Cardiac septum (tissue), 1 donor: ENCODE measurements at regions not wholly inside any gene's neighbourhood (a gene's known extent, or its start where the extent isn't known, plus 50 kb on each side); places are given as distances from the start of the nearest gene placed in this dataset.

Experiments used
- DNase-seq: peaks from one replicate; pipeline ENCODE4 v3.0.0-alpha.2; 2020; ENCODE audit warnings: low spot score
- intact Hi-C: fragments of 100-400 bp; cut with DNase I; formaldehyde crosslinking; loops from one replicate; pipeline ENCODE4 v1.14.0; 2022
- donor health status: DM: no; HTN: no; CAD: no.

GRCh38 chr4:106690487-106690886 is 321.9 kb upstream of the GIMD1 start:
- intact Hi-C loops, result no loop called here
- no peak for DNase-seq

- intact Hi-C loops, result no loop called here
- no peak for DNase-seq
These were observed 318.4 kb upstream of the GIMD1 start for GRCh38 chr4:106687026-106687425.

GRCh38 chr4:106681381-106681921 is 312.9 kb upstream of the GIMD1 start:
- intact Hi-C loops, result no loop called here
- no peak for DNase-seq

DNA sequence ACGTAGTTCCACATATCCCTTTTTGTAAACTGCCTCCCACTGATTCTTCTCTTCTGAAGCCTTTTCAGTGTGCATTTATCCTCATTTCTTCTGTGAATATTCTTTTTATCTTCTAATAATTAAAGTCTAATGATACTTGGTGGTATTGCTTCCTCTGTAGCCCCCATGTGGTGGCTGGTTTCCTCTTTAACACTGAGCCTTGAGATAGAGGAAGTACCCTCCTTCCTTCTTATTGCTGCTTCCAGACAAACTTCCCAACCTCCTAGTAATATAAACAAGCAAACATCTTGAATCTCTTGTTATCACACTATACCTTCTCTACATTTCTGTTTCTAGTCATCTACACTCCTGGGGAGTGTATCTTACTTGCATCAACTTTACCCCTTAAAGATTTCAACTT is 310.5 kb upstream of the GIMD1 start:
- intact Hi-C loops, result no loop called here
- DNase-seq, result no peak

DNA sequence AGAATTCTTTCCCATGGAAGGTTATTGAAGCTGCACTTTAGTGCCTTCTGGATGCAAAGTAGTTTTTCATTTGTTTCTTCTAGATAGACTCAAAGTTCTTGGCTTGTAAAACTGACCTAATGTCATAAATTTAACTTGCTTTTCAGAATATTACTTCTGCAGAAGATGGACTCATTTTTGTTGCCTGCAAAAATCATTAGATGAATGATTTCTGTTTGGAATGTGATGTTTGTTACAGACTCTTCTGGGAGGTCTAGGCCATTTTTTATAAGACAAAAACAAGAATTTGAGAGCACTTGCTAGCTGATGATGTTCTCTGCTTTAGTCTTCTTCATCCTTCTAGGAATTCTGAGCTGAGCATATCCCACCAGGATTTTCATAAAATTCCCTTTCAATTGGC is 308.6 kb upstream of the GIMD1 start:
- DNase-seq, result no peak
- intact Hi-C loops, result no loop called here

DNA sequence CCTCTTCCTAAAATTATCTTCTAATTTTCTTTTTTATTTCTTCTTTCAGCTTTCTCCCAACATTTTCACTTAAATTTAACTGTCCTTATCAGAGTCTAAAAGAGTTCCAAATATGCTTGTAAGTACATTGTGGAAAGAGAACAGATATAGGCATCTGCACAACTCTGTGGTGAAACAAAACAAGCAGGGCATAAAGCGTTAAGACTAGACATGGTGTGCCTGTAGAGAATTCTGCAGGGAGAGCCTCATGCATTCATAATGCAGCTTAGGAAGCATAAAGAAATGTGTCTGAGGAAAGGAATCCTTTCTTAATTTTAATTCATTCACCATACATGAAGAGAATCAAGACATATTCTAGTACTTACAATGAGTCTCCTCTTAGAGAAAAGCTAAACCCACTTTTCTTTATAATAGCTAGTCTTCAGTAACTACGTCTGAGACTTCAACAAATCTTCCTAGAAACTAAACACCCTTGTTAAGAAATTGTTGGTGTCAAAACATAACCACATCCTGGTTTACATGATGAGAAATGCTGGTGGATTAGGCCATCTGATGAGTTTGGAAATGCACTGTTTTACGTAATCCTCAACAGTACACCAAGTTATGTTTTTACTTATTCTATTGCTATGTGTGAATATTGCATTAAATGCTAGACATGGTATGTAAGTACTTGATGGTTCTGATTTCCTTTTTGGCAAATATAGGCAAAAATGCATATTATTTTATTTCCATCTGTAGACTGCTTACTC is 307.8 kb upstream of the GIMD1 start:
- DNase-seq, result no peak
- intact Hi-C loops, result no loop called here

DNA sequence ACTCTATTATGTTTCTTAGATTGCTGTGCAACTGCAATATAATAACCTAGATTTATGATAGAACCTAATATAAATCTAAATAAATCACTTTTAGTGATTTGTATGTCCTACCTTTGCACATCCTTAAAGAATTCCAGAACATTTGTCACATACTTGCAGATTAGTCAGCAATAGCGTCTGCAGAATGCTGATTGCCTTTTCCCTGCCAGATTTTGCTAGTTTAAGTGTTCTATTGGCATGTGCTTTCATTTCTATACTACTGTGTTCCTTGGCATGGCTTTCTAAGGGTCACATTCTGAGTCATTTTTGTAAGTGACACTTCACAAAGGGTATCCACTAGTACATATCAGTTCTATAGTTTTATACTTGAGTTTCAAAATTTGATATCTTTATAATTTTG is 303.1 kb upstream of the GIMD1 start:
- intact Hi-C loops, result no loop called here
- DNase-seq, result no peak

- intact Hi-C loops, result no loop called here
These were observed 302.4 kb upstream of the GIMD1 start for GRCh38 chr4:106670976-106671375.

GRCh38 chr4:106659371-106659770 is 290.8 kb upstream of the GIMD1 start:
- intact Hi-C loops, result no loop called here
- no peak for DNase-seq

More at GRCh38 chr4:106670976-106671375, 302.4 kb upstream of the GIMD1 start:
- DNase-seq, result no peak

DNA sequence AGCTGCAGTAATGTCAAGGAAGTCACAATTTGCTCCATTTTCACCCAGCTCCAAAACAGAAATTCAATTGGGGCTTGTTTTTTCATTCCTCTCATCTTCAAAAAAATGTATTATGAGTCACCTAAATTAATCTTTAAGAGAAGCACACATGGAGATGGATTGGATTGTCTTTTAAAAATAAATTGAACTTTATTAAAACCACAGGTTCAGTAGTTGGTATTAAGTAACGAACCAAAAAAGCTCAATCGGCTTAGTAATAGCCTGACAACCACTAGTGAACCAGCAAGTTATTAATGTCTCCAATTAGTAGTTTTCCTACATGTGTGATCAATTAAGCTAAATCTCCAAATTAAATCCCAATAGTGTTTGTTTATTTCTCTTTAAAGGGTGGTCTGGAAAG is 283.5 kb upstream of the GIMD1 start:
- DNase-seq, result no peak
- intact Hi-C loops, result no loop called here

DNA sequence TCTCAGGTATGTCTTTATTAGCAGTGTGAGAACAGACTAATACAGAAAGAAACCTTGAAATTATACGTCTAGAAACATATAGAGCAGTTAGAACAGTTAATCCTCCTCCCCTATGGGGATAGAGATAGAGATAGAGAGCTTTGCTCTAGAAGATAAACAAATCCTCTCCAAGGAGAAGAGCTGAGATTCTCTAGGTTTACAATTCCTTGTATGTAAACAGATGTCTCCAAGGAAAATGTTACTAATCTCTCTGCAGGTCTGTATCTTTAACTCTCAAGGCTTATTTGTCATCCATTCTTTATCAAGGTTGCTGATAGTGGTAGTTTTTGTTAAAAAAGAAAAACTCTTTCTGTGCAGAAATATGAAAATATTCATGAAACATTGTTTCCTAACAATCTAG is 282.1 kb upstream of the GIMD1 start:
- DNase-seq, result no peak
- intact Hi-C loops, result no loop called here

DNA sequence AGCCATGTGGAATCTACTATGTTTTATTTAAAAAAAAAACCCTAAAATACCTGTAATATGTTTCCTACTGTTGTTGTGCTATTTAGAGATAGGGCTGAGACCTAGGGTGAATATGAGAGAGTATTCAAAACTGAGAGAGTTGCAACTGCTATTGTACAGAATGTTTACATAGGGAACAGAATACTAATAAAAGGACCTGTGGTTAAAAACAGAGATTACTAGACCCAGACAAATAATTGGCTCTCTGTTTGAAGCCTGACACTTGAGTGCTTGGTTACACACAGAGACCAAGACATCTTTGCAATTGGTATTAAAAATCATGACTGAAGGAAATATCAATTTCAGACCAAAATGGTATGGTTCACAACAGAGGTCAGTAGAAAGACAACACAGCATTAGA is 278.9 kb upstream of the GIMD1 start:
- intact Hi-C loops, result no loop called here
- DNase-seq, result no peak

GRCh38 chr4:106629268-106629625 is 260.7 kb upstream of the GIMD1 start:
- intact Hi-C loops, result no loop called here
- no peak for DNase-seq

DNA sequence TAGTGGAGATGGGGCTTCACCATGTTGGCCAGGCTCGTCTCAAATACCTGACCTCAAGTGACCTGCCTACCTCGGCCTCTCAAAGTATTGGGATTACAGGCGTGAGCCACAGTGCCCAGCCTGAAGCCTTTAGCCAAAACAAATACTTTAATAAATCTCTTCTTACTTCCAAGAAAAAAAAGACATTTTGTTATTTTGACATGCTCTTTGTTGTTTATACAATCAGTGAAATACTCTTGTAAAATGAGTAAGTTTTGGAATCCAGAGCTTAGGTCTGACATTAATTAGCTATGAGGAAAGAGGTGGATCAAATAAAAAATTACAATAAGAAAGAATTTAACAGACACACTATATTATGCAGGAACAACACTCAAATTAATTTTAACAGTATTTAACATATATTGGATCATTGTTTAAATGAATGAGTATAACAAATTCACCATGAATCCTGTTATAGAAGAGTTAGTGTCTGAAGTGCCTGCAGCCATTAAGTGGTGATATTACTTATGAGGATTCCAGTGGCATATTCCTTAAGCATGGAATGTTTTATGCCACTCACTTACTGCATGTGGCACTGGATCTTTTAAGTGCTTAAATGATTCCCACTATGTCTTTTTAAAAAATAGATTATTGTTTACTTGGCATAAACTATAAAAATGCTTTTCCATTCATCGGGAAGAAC is 260.1 kb upstream of the GIMD1 start:
- DNase-seq, result no peak
- intact Hi-C loops, result no loop called here

DNA sequence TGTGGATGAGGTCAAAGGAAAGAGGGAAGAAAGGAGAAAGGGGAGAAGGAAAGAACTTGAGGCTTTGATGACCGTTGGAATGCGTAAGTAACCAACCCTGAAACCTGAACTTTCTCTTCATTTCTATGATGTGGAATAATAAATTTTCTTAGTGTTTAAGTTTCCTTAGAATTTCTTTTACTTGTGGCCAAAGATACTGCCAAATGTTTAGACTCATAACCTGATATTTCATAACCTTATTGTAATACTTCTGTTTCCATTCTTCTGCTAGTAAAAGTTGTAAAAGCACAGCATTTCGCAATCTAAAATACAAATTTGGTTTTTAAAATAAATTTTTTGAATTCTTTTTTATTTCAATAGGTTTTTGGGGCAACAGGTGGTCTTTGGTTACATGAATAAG is 258.5 kb upstream of the GIMD1 start:
- intact Hi-C loops, result no loop called here
- DNase-seq, result no peak

- DNase-seq, result no peak
- intact Hi-C loops, result no loop called here
These were observed 256.1 kb upstream of the GIMD1 start for GRCh38 chr4:106624671-106625070.

GRCh38 chr4:106618956-106619355 is 250.4 kb upstream of the GIMD1 start:
- no peak for DNase-seq
- intact Hi-C loops, result no loop called here

DNA sequence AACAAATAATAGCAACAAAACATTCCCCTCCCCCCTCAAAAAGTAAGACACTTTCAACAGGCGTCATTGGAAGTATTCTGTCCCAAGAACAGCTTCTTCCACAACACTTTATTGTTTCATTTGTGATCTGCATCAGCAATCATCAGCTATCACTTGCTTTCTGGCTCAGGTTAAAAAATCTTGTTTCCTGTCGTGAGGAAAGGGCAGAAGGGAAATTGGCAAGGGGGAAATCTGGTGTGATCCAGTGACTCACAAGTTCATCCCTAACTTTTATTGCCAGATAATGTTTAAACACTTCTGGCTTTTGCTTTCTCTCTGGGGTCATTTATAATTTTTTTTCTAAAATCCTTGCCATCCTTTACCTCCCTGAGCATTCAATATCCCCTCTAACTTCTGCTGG is 247.4 kb upstream of the GIMD1 start:
- intact Hi-C loops, result no loop called here
- DNase-seq, result no peak

DNA sequence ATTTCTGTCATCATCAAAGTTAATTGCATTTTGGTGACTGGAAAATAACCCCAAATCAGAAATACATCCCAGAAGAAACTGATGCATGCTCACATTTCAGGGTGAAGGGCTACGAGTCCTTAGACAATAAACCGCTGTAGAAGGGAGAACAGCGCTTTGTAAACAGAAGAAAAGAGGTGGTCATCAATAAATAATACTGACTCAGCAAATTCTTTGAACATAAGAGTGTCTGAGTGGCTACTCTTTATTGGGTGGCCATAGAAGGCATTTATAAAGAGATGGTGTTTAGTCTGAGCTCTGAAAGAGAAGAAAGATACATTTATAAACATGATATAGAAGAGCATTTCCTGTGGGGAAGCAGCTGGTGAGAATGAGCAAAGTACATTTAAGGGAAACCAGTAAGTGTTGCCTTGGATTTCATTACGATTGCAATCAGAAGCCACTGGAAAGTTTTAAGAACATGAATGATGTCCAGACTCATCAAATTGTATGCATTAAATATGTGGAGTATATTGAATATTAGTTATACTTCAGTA is 246.9 kb upstream of the GIMD1 start:
- intact Hi-C loops, result no loop called here
- no peak for DNase-seq

DNA sequence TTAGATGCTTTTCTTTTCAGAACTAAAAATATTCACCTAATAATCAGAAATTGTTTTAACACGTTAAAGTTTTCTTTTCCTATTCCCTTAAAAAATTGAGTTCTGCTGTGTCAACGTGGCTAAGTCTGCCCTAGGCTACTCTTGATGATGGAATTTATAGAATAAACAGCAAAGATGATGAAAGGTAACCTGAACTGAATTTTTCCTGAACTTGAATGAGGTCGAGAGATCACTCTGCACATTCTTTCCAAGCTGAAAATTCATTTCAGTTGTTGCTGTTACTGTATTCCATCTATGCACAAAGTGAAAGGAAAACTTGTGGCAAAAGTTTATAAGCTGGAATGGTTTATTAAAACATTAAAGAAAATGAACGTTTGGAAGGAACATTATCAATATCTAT is 245.9 kb upstream of the GIMD1 start:
- DNase-seq, result no peak
- intact Hi-C loops, result no loop called here

GRCh38 chr4:106609917-106610316 is 241.3 kb upstream of the GIMD1 start:
- intact Hi-C loops, result no loop called here
- DNase-seq, result no peak
